ENCODE measurements at regions not wholly inside any gene's neighbourhood (a gene's known extent, or its start where the extent isn't known, plus 50 kb on each side); places are given as distances from the start of the nearest gene placed in this dataset.

DNA sequence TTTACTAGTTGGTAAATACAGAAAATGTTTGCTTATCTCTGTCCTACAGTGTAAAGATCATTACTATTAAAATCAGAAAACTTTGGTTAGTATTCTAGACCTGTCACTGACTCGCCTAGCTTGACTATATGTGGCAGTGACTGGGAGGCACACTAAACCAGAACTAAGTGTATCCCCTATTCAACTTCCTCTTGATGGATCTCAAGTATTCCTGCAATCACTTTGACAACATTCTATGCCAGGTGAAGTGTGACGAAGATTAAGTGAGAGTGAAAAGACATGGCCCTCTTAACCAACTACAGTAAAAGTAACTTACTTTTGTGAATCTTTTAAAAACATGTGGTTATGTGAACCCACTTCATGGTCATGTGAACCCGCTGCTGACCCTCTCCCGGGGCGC, 223.0 kb upstream of the ADAMTS5 start (continued):
- TF ChIP-seq, protein P1, sequence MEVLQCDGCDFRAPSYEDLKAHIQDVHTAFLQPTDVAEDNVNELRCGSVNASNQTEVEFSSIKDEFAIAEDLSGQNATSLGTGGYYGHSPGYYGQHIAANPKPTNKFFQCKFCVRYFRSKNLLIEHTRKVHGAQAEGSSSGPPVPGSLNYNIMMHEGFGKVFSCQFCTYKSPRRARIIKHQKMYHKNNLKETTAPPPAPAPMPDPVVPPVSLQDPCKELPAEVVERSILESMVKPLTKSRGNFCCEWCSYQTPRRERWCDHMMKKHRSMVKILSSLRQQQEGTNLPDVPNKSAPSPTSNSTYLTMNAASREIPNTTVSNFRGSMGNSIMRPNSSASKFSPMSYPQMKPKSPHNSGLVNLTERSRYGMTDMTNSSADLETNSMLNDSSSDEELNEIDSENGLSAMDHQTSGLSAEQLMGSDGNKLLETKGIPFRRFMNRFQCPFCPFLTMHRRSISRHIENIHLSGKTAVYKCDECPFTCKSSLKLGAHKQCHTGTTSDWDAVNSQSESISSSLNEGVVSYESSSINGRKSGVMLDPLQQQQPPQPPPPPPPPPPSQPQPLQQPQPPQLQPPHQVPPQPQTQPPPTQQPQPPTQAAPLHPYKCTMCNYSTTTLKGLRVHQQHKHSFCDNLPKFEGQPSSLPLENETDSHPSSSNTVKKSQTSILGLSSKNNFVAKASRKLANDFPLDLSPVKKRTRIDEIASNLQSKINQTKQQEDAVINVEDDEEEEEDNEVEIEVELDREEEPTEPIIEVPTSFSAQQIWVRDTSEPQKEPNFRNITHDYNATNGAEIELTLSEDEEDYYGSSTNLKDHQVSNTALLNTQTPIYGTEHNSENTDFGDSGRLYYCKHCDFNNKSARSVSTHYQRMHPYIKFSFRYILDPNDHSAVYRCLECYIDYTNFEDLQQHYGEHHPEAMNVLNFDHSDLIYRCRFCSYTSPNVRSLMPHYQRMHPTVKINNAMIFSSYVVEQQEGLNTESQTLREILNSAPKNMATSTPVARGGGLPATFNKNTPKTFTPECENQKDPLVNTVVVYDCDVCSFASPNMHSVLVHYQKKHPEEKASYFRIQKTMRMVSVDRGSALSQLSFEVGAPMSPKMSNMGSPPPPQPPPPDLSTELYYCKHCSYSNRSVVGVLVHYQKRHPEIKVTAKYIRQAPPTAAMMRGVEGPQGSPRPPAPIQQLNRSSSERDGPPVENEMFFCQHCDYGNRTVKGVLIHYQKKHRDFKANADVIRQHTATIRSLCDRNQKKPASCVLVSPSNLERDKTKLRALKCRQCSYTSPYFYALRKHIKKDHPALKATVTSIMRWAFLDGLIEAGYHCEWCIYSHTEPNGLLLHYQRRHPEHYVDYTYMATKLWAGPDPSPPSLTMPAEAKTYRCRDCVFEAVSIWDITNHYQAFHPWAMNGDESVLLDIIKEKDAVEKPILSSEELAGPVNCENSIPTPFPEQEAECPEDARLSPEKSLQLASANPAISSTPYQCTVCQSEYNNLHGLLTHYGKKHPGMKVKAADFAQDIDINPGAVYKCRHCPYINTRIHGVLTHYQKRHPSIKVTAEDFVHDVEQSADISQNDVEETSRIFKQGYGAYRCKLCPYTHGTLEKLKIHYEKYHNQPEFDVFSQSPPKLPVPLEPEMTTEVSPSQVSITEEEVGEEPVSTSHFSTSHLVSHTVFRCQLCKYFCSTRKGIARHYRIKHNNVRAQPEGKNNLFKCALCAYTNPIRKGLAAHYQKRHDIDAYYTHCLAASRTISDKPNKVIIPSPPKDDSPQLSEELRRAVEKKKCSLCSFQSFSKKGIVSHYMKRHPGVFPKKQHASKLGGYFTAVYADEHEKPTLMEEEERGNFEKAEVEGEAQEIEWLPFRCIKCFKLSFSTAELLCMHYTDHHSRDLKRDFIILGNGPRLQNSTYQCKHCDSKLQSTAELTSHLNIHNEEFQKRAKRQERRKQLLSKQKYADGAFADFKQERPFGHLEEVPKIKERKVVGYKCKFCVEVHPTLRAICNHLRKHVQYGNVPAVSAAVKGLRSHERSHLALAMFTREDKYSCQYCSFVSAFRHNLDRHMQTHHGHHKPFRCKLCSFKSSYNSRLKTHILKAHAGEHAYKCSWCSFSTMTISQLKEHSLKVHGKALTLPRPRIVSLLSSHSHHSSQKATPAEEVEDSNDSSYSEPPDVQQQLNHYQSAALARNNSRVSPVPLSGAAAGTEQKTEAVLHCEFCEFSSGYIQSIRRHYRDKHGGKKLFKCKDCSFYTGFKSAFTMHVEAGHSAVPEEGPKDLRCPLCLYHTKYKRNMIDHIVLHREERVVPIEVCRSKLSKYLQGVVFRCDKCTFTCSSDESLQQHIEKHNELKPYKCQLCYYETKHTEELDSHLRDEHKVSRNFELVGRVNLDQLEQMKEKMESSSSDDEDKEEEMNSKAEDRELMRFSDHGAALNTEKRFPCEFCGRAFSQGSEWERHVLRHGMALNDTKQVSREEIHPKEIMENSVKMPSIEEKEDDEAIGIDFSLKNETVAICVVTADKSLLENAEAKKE (CRISPR knock-in tag; IDR thresholded peaks at IDR 0.05): no peak
- TF ChIP-seq CREB1 (CRISPR knock-in tag; IDR thresholded peaks at IDR 0.05; ENCODE audit: low read depth) (no peak), STAT1 (IDR thresholded peaks at IDR 0.05; ENCODE audit: unreplicated experiment) (no peak)
- TF ChIP-seq, protein P2, sequence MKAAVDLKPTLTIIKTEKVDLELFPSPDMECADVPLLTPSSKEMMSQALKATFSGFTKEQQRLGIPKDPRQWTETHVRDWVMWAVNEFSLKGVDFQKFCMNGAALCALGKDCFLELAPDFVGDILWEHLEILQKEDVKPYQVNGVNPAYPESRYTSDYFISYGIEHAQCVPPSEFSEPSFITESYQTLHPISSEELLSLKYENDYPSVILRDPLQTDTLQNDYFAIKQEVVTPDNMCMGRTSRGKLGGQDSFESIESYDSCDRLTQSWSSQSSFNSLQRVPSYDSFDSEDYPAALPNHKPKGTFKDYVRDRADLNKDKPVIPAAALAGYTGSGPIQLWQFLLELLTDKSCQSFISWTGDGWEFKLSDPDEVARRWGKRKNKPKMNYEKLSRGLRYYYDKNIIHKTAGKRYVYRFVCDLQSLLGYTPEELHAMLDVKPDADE (IDR thresholded peaks at IDR 0.05): no peak

DNA sequence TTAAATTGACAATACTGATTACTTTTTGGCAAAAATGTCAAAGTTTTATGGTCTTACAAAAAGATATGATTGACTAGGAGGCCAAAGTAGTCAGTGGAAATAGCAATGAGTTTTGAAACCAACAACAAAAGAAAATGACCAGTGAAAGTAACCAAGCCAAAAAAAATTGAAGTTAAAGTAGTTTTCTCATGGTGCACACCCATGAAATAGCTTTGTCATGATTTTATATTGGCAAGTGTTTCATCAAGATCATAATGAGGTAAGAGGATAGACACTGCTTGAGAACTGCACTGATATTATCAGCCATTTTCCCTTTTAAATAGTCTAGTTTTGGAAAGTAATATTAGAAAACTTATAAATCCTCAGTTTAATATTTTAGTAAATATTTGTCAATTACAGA, 206.2 kb upstream of the ADAMTS5 start:
- Histone ChIP-seq H3K4me2 (no peak overlapping the region), H3K4me1 (ENCODE audit: insufficient read depth) (peaks cover 8% of the 10 kb centered on the region), H3K9me2 (ENCODE audit: insufficient read depth) (0 out of 2 replicates have a peak, but pooled peaks cover 5% of the 10 kb centered on the region), H3K79me2 (replicated peaks; ENCODE audit: insufficient read depth) (no peaks in the 10 kb centered on the region), H3K27ac (ENCODE audit: low read depth) (no peak overlapping the region), H3K36me3 (ENCODE audit: insufficient read depth) (no peaks in the 10 kb centered on the region), H2AFZ (no peak overlapping the region), H3K27me3 (ENCODE audit: insufficient read depth) (no peaks in the 10 kb centered on the region), H3F3A (replicated peaks; ENCODE audit: low read depth) (no peaks in the 10 kb centered on the region), H4K20me1 (replicated peaks; ENCODE audit: insufficient read depth) (no peaks in the 10 kb centered on the region), H3K4me3 (no peak overlapping the region)
- Mint-ChIP-seq H3K36me3 (ENCODE audit: low read depth) (no peaks in the 10 kb centered on the region), H3K4me1 (peaks cover 5% of the 10 kb centered on the region; the same call in 2 of the 3 replicates), H3K9me3 (no peaks in the 10 kb centered on the region; the same call in 2 of the 3 replicates), H3K4me3 (no peak overlapping the region), H3K27me3 (ENCODE audit: insufficient read depth, low read depth, poor library complexity) (no peaks in the 10 kb centered on the region), H3K27ac (no peak overlapping the region)
- TF ChIP-seq NANOG (IDR thresholded peaks at IDR 0.05; ENCODE audit: borderline replicate concordance): no peak
- DNase-seq (ENCODE audit: low spot score): no peak
- no peak for ATAC-seq

Data from GM23338 (cell line).